Thyroid gland (tissue), 4 donors: ENCODE measurements at regions not wholly inside any gene's neighbourhood (a gene's known extent, or its start where the extent isn't known, plus 50 kb on each side); places are given as distances from the start of the nearest gene placed in this dataset.

Experiments
- DNase-seq, 2 donors: peaks; one replicate each; pipeline ENCODE4 v3.0.0-alpha.2; 2019
- H3K27ac ChIP-seq, 3 donors: fragments of 200-600 bp; sonication (generic); 1 replicate in 2 of 3; 2 replicates in 1 of 3; pipeline ENCODE4 v1.5.1; 2016 to 2019; ENCODE audit warnings: mild to moderate bottlenecking in 1 of 3, moderate library complexity in 1 of 3
- H3K27me3 ChIP-seq: fragments of 200-600 bp; sonication (generic); one replicate; pipeline ENCODE4 v1.5.1; 2019
- H3K36me3 ChIP-seq, 2 donors: fragments of 200-600 bp; sonication (generic); one replicate each; pipeline ENCODE4 v1.5.1; 2016 to 2019
- H3K4me1 ChIP-seq, 2 donors: fragments of 200-600 bp; sonication (generic); one replicate each; pipeline ENCODE4 v1.5.1; 2017 to 2019
- H3K4me3 ChIP-seq, 3 donors: fragments of 200-600 bp; sonication (generic); replicated peaks in 1 of 3; 1 replicate in 2 of 3; 2 replicates in 1 of 3; pipeline ENCODE4 v1.5.1; 2016; ENCODE audit warnings: mild to moderate bottlenecking in 1 of 3
- H3K9me3 ChIP-seq: fragments of 200-600 bp; sonication (generic); one replicate; pipeline ENCODE4 v1.5.1; 2017
- CTCF ChIP-seq, 6 experiments: fragments of 200-600 bp in 3 of 6; fragments of 450-650 bp in 3 of 6; sonication (generic) in 3 of 6; IDR thresholded peaks; one replicate each; pipeline ENCODE4 v1.5.1; 2016 to 2019; ENCODE audit warnings: antibody characterized with exemption in 6 of 6, mild to moderate bottlenecking in 2 of 6, inconsistent platforms in 1 of 6, moderate library complexity in 1 of 6
- POLR2A ChIP-seq, 2 donors: fragments of 450-650 bp; IDR thresholded peaks; one replicate each; pipeline ENCODE4 v1.6.1; 2017; ENCODE audit warnings: antibody characterized with exemption in 2 of 2, mild to moderate bottlenecking in 2 of 2, moderate library complexity in 1 of 2
- WGBS, 2 donors: methylation state at CpG; one replicate each; pipeline ENCODE4 v1.1.5; 2017; 5-methylcytosine and 5-hydroxymethylcytosine counted together
- intact Hi-C: fragments of 100-400 bp; cut with DNase I; formaldehyde crosslinking; loops from one replicate; pipeline ENCODE4 v1.15.1; 2023

GRCh38 chr5:108590799-108591198 lies 156.9 kb upstream of the FER start:
- intact Hi-C loops, result no loop called here
- Histone ChIP-seq H3K36me3 (no peaks in the 10 kb centered on the region), H3K4me1 (no peaks in the 10 kb centered on the region), H3K4me3 (no peak overlapping the region), H3K27me3 (no peaks in the 10 kb centered on the region), H3K9me3 (no peaks in the 10 kb centered on the region), H3K27ac (no peak overlapping the region)
- DNase-seq, result no peak
- 92 to 94% methylated on average over 2 of the region's 2 CpGs for WGBS, 2 donors
- no peak for TF ChIP-seq CTCF (IDR thresholded peaks at IDR 0.05)
- TF ChIP-seq POLR2A (IDR thresholded peaks at IDR 0.05), result no peak

GRCh38 chr5:108588323-108588722 lies 159.4 kb upstream of the FER start:
- H3K27ac ChIP-seq, result no peak overlapping the region
- WGBS, 2 donors, result 86 to 92% methylated on average over 2 of the region's 2 CpGs
- no peak overlapping the region for H3K4me3 ChIP-seq
- H3K9me3 ChIP-seq, result no peaks in the 10 kb centered on the region
- no peaks in the 10 kb centered on the region for H3K4me1 ChIP-seq
- intact Hi-C loops, result no loop called here
- TF ChIP-seq POLR2A (IDR thresholded peaks at IDR 0.05), result no peak
- no peak for TF ChIP-seq CTCF (IDR thresholded peaks at IDR 0.05)
- DNase-seq, result no peak
- H3K36me3 ChIP-seq, result no peaks in the 10 kb centered on the region
- no peaks in the 10 kb centered on the region for H3K27me3 ChIP-seq

- no peaks in the 10 kb centered on the region for H3K36me3 ChIP-seq
- H3K9me3 ChIP-seq, result no peaks in the 10 kb centered on the region
- no peaks in the 10 kb centered on the region for H3K27me3 ChIP-seq
- no peak for DNase-seq
- intact Hi-C loops, result no loop called here
- no peak overlapping the region for H3K27ac ChIP-seq
- TF ChIP-seq CTCF (IDR thresholded peaks at IDR 0.05) (no peak), POLR2A (IDR thresholded peaks at IDR 0.05) (no peak)
- no peak overlapping the region for H3K4me3 ChIP-seq
- no peaks in the 10 kb centered on the region for H3K4me1 ChIP-seq
Measured at GRCh38 chr5:108587821-108588220, 159.9 kb upstream of the FER start.

- intact Hi-C loops, result no loop called here
- TF ChIP-seq POLR2A (IDR thresholded peaks at IDR 0.05), result no peak
- TF ChIP-seq CTCF (IDR thresholded peaks at IDR 0.05), result no peak
- no peaks in the 10 kb centered on the region for H3K4me1 ChIP-seq
- no peak for DNase-seq
- no peaks in the 10 kb centered on the region for H3K9me3 ChIP-seq
- no peaks in the 10 kb centered on the region for H3K27me3 ChIP-seq
- H3K27ac ChIP-seq, result no peak overlapping the region
- no peak overlapping the region for H3K4me3 ChIP-seq
- no peaks in the 10 kb centered on the region for H3K36me3 ChIP-seq
Measured at GRCh38 chr5:108581026-108581425, 166.7 kb upstream of the FER start.

GRCh38 chr5:108579236-108579635 lies 168.5 kb upstream of the FER start:
- no peak overlapping the region for H3K27ac ChIP-seq
- H3K4me1 ChIP-seq, result no peaks in the 10 kb centered on the region
- TF ChIP-seq POLR2A (IDR thresholded peaks at IDR 0.05), result no peak
- TF ChIP-seq CTCF (IDR thresholded peaks at IDR 0.05), result no peak
- H3K27me3 ChIP-seq, result no peaks in the 10 kb centered on the region
- intact Hi-C loops, result no loop called here
- DNase-seq, result no peak
- no peaks in the 10 kb centered on the region for H3K9me3 ChIP-seq
- H3K4me3 ChIP-seq, result no peak overlapping the region
- no peaks in the 10 kb centered on the region for H3K36me3 ChIP-seq
- WGBS, 2 donors, result 73 to 79% methylated on average over 4 of the region's 4 CpGs
